SK-N-SH (cell line): ENCODE measurements at regions not wholly inside any gene's neighbourhood (a gene's known extent, or its start where the extent isn't known, plus 50 kb on each side); places are given as distances from the start of the nearest gene placed in this dataset.

Source experiments
- CTCF ChIA-PET: fragments of 300-600, 350-600 bp; formaldehyde crosslinking; extraction: SDS; loops from one replicate; lab custom pipeline; 2021; lab: Yijun Ruan, JAX
- POLR2A ChIA-PET: fragments of 350-600 bp; sonication (Branson Sonifier 250); formaldehyde crosslinking; extraction: SDS; loops from one replicate; lab custom pipeline; 2020; ENCODE audit warnings: antibody characterized with exemption, inconsistent platforms; lab: Yijun Ruan, JAX
- DNase-seq: peaks from one replicate; pipeline ENCODE4 v3.0.0; 2012
- H2AFZ ChIP-seq: fragments of 200-600 bp; sonication (generic); 2 replicates; pipeline ENCODE4 v1.8.1; 2016; ENCODE audit warnings: antibody characterized with exemption, mild to moderate bottlenecking, low read depth
- H3F3A ChIP-seq: fragments of 200-600 bp; sonication (generic); replicated peaks from 2 replicates; pipeline ENCODE3; 2016; ENCODE audit warnings: antibody characterized with exemption, mild to moderate bottlenecking; ENCODE audit not compliant: insufficient read depth
- H3K27ac ChIP-seq, 2 experiments: fragments of 200-500 bp in 1 of 2; fragments of 200-600 bp in 1 of 2; sonication (Bioruptor generic) in 1 of 2; sonication (generic), shearing (Covaris generic) in 1 of 2; 2 replicates each; pipeline versions ENCODE4 v1.5.1 to v1.6.1; 2014 to 2016; ENCODE audit warnings: low read depth in 2 of 2, inconsistent platforms in 1 of 2, low read length in 1 of 2, mild to moderate bottlenecking in 1 of 2, mixed read lengths in 1 of 2
- H3K27me3 ChIP-seq: fragments of 200-600 bp; sonication (generic), shearing (Covaris generic); 2 replicates; pipeline ENCODE4 v1.6.1; 2016; ENCODE audit warnings: mixed run types; ENCODE audit not compliant: insufficient read depth
- H3K36me3 ChIP-seq, 2 experiments: fragments of 200-500 bp in 1 of 2; fragments of 200-600 bp in 1 of 2; sonication (Bioruptor generic) in 1 of 2; sonication (generic) in 1 of 2; replicated peaks in 1 of 2; 2 replicates each; pipeline versions ENCODE3 to v1.5.1; 2014 to 2016; ENCODE audit warnings: low read length in 1 of 2, mild to moderate bottlenecking in 1 of 2; ENCODE audit not compliant: insufficient read depth in 2 of 2, control insufficient read depth in 1 of 2
- H3K4me1 ChIP-seq, 2 experiments: fragments of 200-500 bp in 1 of 2; fragments of 200-600 bp in 1 of 2; sonication (Bioruptor generic) in 1 of 2; sonication (generic), shearing (Covaris generic) in 1 of 2; 2 replicates each; pipeline versions ENCODE4 v1.5.1 to v1.6.1; 2014 to 2016; ENCODE audit warnings: low read depth in 1 of 2, low read length in 1 of 2, mixed run types in 1 of 2; ENCODE audit not compliant: insufficient read depth in 2 of 2, control insufficient read depth in 1 of 2
- H3K4me2 ChIP-seq: fragments of 200-600 bp; sonication (generic), shearing (Covaris generic); 2 replicates; pipeline ENCODE4 v1.6.1; 2017; ENCODE audit warnings: mixed run types
- H3K4me3 ChIP-seq, 2 experiments: fragments of 200-500 bp in 1 of 2; fragments of 200-600 bp in 1 of 2; sonication (Bioruptor generic) in 1 of 2; sonication (generic), shearing (Covaris generic) in 1 of 2; 2 replicates each; pipeline versions ENCODE4 v1.5.1 to v1.8.1; 2014 to 2016; ENCODE audit warnings: low read depth in 2 of 2, inconsistent platforms in 1 of 2, low read length in 1 of 2, mild to moderate bottlenecking in 1 of 2, mixed read lengths in 1 of 2, moderate library complexity in 1 of 2
- H3K79me2 ChIP-seq: fragments of 200-600 bp; sonication (generic); 2 replicates; pipeline ENCODE4 v1.8.1; 2017; ENCODE audit warnings: mild to moderate bottlenecking; ENCODE audit not compliant: insufficient read depth
- H3K9ac ChIP-seq: fragments of 200-600 bp; sonication (generic); 2 replicates; pipeline ENCODE4 v1.6.1; 2017; ENCODE audit warnings: mixed run types
- H3K9me2 ChIP-seq: fragments of 200-600 bp; sonication (generic); 2 replicates; pipeline ENCODE4 v1.6.1; 2017; ENCODE audit warnings: mixed run types
- H3K9me3 ChIP-seq: fragments of 200-600 bp; sonication (generic); 2 replicates; pipeline ENCODE4 v1.6.1; 2017; ENCODE audit warnings: mixed run types, mild to moderate bottlenecking, moderate library complexity
- H4K20me1 ChIP-seq: fragments of 200-600 bp; sonication (generic); 2 replicates; pipeline ENCODE4 v1.6.1; 2017; ENCODE audit warnings: mild to moderate bottlenecking, mixed run types; ENCODE audit not compliant: insufficient read depth
- ELF1 ChIP-seq: IDR thresholded peaks from 2 replicates; pipeline ENCODE4 v1.4.0; 2012
- EZH2phosphoT487 ChIP-seq: fragments of 200-600 bp; sonication (generic); IDR thresholded peaks from 2 replicates; pipeline ENCODE4 v1.6.1; 2017; ENCODE audit warnings: low read depth, mixed run types, mild to moderate bottlenecking, antibody characterized with exemption, moderate library complexity, borderline replicate concordance
- FOSL2 ChIP-seq: IDR thresholded peaks from 2 replicates; pipeline ENCODE4 v1.4.0; 2012; ENCODE audit warnings: low read depth, mild to moderate bottlenecking, moderate library complexity, borderline replicate concordance
- FOXM1 ChIP-seq: IDR thresholded peaks from 2 replicates; pipeline ENCODE4 v1.4.0; 2012; ENCODE audit warnings: low read depth, mild to moderate bottlenecking
- GABPA ChIP-seq: IDR thresholded peaks from 2 replicates; pipeline ENCODE4 v1.4.0; 2012; ENCODE audit warnings: low read depth, mild to moderate bottlenecking
- GATA2 ChIP-seq: sonication (generic); formaldehyde crosslinking; IDR thresholded peaks from 2 replicates; pipeline ENCODE4 v1.5.0; 2020; ENCODE audit warnings: mild to moderate bottlenecking, missing genetic modification reagents
- NFIC ChIP-seq: IDR thresholded peaks from 2 replicates; pipeline ENCODE4 v1.4.0; 2012; ENCODE audit warnings: borderline replicate concordance
- RAD21 ChIP-seq: IDR thresholded peaks from 2 replicates; pipeline ENCODE4 v1.6.1; 2012; ENCODE audit warnings: mild to moderate bottlenecking, low read length
- RCOR1 ChIP-seq: fragments of 150-350 bp; IDR thresholded peaks from 2 replicates; pipeline ENCODE4 v1.6.1; 2017; ENCODE audit warnings: antibody characterized with exemption, low read length
- REST ChIP-seq: IDR thresholded peaks from 2 replicates; pipeline ENCODE4 v1.6.1; 2012; ENCODE audit warnings: mild to moderate bottlenecking, low read depth, low read length, moderate library complexity
- SIN3A ChIP-seq: IDR thresholded peaks from 2 replicates; pipeline ENCODE4 v1.6.1; 2012; ENCODE audit warnings: low read depth, mild to moderate bottlenecking, low read length, moderate library complexity, borderline replicate concordance
- TAF1 ChIP-seq: IDR thresholded peaks from 2 replicates; pipeline ENCODE4 v1.6.1; 2012; ENCODE audit warnings: low read depth, mild to moderate bottlenecking, low read length, moderate library complexity, borderline replicate concordance
- TEAD4 ChIP-seq: IDR thresholded peaks from 2 replicates; pipeline ENCODE4 v1.4.0; 2012; ENCODE audit warnings: mild to moderate bottlenecking, borderline replicate concordance; ENCODE audit not compliant: insufficient read depth
- USF2 ChIP-seq: fragments of 150-350 bp; IDR thresholded peaks from 2 replicates; pipeline ENCODE4 v1.6.1; 2017; ENCODE audit warnings: antibody characterized with exemption, low read length, low read depth, borderline replicate concordance
- YY1 ChIP-seq: IDR thresholded peaks from 2 replicates; pipeline ENCODE4 v1.4.0; 2012; ENCODE audit warnings: low read depth, mild to moderate bottlenecking
- WGBS: methylation state at CpG from one replicate; pipeline ENCODE4 v1.1.6; 2017; ENCODE audit warnings: low lambda C conversion rate; 5-methylcytosine and 5-hydroxymethylcytosine counted together
- TF ChIP-seq, protein P1 (sequence below): IDR thresholded peaks from 2 replicates; pipeline ENCODE4 v1.4.0; 2012; ENCODE audit warnings: low read depth, borderline replicate concordance
- TF ChIP-seq, protein P2 (sequence below): IDR thresholded peaks from 2 replicates; pipeline ENCODE4 v1.4.0; 2012; ENCODE audit warnings: low read depth, borderline replicate concordance

GRCh38 chr11:33413301-33413700, 156.1 kb downstream of the HIPK3 start:
- H2AFZ ChIP-seq = no peak overlapping the region
- no peaks in the 10 kb centered on the region for H3K9me2 ChIP-seq
- no peak overlapping the region for H3K4me3 ChIP-seq
- TF ChIP-seq EZH2phosphoT487 = no peak
- no peak for TF ChIP-seq GATA2
- TF ChIP-seq YY1 = no peak
- no peak for TF ChIP-seq TEAD4
- TF ChIP-seq ELF1 = no peak
- TF ChIP-seq SIN3A = no peak
- no peak for TF ChIP-seq RAD21
- no peak for TF ChIP-seq FOXM1
- TF ChIP-seq TAF1 = no peak
- TF ChIP-seq FOSL2 = no peak
- TF ChIP-seq REST = no peak
- TF ChIP-seq, protein P1, sequence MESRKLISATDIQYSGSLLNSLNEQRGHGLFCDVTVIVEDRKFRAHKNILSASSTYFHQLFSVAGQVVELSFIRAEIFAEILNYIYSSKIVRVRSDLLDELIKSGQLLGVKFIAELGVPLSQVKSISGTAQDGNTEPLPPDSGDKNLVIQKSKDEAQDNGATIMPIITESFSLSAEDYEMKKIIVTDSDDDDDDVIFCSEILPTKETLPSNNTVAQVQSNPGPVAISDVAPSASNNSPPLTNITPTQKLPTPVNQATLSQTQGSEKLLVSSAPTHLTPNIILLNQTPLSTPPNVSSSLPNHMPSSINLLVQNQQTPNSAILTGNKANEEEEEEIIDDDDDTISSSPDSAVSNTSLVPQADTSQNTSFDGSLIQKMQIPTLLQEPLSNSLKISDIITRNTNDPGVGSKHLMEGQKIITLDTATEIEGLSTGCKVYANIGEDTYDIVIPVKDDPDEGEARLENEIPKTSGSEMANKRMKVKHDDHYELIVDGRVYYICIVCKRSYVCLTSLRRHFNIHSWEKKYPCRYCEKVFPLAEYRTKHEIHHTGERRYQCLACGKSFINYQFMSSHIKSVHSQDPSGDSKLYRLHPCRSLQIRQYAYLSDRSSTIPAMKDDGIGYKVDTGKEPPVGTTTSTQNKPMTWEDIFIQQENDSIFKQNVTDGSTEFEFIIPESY = no peak
- no peak overlapping the region for H3K27ac ChIP-seq
- no peak overlapping the region for H3K9ac ChIP-seq
- H3K36me3 ChIP-seq = no peaks in the 10 kb centered on the region
- peaks cover 100% of the 10 kb centered on the region for H3K79me2 ChIP-seq
- H3F3A ChIP-seq = peaks cover 4% of the 10 kb centered on the region
- POLR2A ChIA-PET = no interaction called here
- H3K4me1 ChIP-seq = no peaks in the 10 kb centered on the region
- no peaks in the 10 kb centered on the region for H3K9me3 ChIP-seq
- H3K4me2 ChIP-seq = no peak overlapping the region
- no peaks in the 10 kb centered on the region for H3K27me3 ChIP-seq
- H4K20me1 ChIP-seq = peaks cover 87% of the 10 kb centered on the region
- 91% methylated on average over 4 of the region's 4 CpGs for WGBS
- CTCF ChIA-PET = interaction anchor here (0.8 kb wide), 1 partner anchor 135 kb away, joined by 3 read pairs; no protein-coding TSS in a partner anchor
- DNase-seq = no peak

DNA sequence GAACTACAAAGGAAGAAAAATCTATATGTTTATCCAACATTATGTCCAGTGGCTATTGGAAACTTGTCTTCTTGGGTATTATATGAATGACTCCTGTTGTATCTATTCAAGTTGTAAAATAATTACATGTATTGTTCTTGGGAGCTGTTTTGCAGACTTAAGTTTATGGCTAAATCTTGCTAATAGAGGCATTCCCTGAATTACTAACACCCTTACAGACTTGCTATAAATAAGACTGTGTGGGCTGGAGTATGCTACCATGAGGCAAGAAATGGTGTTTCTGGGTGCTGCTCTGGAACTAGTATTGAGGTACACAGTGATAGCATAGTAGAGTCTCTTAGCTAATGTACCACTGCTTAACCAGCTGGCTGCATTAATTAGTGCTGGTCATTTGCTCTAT, 155.1 kb downstream of the HIPK3 start:
- no peaks in the 10 kb centered on the region for H3K9me2 ChIP-seq
- peaks cover 99% of the 10 kb centered on the region for H3K79me2 ChIP-seq
- no peak for DNase-seq
- no peak for TF ChIP-seq REST
- no peak for TF ChIP-seq USF2
- no peak for TF ChIP-seq EZH2phosphoT487
- TF ChIP-seq NFIC = no peak
- no peak for TF ChIP-seq RCOR1
- TF ChIP-seq, protein P2, sequence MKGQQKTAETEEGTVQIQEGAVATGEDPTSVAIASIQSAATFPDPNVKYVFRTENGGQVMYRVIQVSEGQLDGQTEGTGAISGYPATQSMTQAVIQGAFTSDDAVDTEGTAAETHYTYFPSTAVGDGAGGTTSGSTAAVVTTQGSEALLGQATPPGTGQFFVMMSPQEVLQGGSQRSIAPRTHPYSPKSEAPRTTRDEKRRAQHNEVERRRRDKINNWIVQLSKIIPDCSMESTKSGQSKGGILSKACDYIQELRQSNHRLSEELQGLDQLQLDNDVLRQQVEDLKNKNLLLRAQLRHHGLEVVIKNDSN = no peak
- no peak for TF ChIP-seq GABPA
- no peak for TF ChIP-seq RAD21

More for the DNA sequence above, 155.1 kb downstream of the HIPK3 start:
- Histone ChIP-seq H3K4me1 (no peaks in the 10 kb centered on the region), H4K20me1 (peaks cover 84% of the 10 kb centered on the region), H3K36me3 (no peaks in the 10 kb centered on the region), H3K4me2 (no peak overlapping the region), H2AFZ (no peak overlapping the region), H3F3A (peaks cover 4% of the 10 kb centered on the region), H3K9ac (no peak overlapping the region), H3K27ac (no peak overlapping the region), H3K4me3 (no peak overlapping the region), H3K27me3 (no peaks in the 10 kb centered on the region), H3K9me3 (no peaks in the 10 kb centered on the region)
- ChIA-PET POLR2A (no interaction called here), CTCF (interaction anchor here (0.7 to 1.0 kb wide), 2 partner anchors 36 to 50 kb away, joined by 3 read pairs; partner anchors contain the start of gene KIAA1549L)
